ENCODE measurements at regions not wholly inside any gene's neighbourhood (a gene's known extent, or its start where the extent isn't known, plus 50 kb on each side); places are given as distances from the start of the nearest gene placed in this dataset.

DNA sequence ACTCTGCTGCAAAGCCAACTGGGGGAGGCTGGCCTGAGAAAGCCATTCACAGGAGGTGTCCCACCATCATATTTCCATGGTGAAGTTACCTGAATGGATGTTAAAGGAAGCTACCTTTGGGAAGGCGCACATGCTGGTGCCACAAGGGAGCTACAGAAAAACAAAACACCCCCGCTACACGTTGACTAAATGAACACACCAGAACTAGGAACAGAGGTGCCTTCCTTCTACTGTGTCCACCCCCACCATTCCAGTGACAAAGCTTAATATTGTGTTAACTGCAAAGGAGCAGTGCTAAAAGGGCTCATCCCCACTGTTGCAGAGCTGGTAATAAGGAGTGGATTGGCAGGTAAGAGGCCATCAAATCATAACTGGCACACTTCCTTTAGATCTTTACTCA lies 420.0 kb upstream of the PODXL start:
- Histone ChIP-seq H3K9me2 (no peaks in the 10 kb centered on the region), H2AFZ (ENCODE audit: low read depth) (no peak overlapping the region), H3K9me3 (no peaks in the 10 kb centered on the region), H3K9ac (no peak overlapping the region), H4K20me1 (ENCODE audit: insufficient read depth) (no peaks in the 10 kb centered on the region), H3K27me3 (ENCODE audit: insufficient read depth) (no peaks in the 10 kb centered on the region), H3K4me3 (ENCODE audit: low read depth in 2 of 2, low read length in 1 of 2) (no peak overlapping the region), H3K27ac (ENCODE audit: low read depth in 2 of 2, low read length in 1 of 2) (no peak overlapping the region), H3F3A (replicated peaks; ENCODE audit: insufficient read depth) (no peaks in the 10 kb centered on the region), H3K36me3 (replicated peaks in 1 of 2; ENCODE audit: control insufficient read depth in 1 of 2, insufficient read depth in 2 of 2, low read length in 1 of 2) (peaks cover 0 to 4% of the 10 kb centered on the region in 2 experiments), H3K79me2 (ENCODE audit: insufficient read depth) (no peaks in the 10 kb centered on the region), H3K4me2 (no peak overlapping the region), H3K4me1 (ENCODE audit: control insufficient read depth in 1 of 2, insufficient read depth in 2 of 2, low read depth in 1 of 2, low read length in 1 of 2) (no peaks in the 10 kb centered on the region)
- WGBS (ENCODE audit: low lambda C conversion rate): 92% methylated on average over 3 of the region's 3 CpGs
- TF ChIP-seq TCF12 (IDR thresholded peaks at IDR 0.05) (no peak), MEF2A (IDR thresholded peaks at IDR 0.05; ENCODE audit: borderline replicate concordance, low read depth) (no peak), FOSL2 (IDR thresholded peaks at IDR 0.05; ENCODE audit: borderline replicate concordance, low read depth) (no peak), JUND (IDR thresholded peaks at IDR 0.05) (no peak), SIN3A (IDR thresholded peaks at IDR 0.05; ENCODE audit: borderline replicate concordance, low read depth, low read length) (no peak), FOXJ3 (CRISPR knock-in tag; IDR thresholded peaks at IDR 0.05) (no peak)
- TF ChIP-seq, protein P1, sequence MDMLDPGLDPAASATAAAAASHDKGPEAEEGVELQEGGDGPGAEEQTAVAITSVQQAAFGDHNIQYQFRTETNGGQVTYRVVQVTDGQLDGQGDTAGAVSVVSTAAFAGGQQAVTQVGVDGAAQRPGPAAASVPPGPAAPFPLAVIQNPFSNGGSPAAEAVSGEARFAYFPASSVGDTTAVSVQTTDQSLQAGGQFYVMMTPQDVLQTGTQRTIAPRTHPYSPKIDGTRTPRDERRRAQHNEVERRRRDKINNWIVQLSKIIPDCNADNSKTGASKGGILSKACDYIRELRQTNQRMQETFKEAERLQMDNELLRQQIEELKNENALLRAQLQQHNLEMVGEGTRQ (IDR thresholded peaks at IDR 0.05; ENCODE audit: borderline replicate concordance, low read depth, low read length): no peak
- TF ChIP-seq, protein P2, sequence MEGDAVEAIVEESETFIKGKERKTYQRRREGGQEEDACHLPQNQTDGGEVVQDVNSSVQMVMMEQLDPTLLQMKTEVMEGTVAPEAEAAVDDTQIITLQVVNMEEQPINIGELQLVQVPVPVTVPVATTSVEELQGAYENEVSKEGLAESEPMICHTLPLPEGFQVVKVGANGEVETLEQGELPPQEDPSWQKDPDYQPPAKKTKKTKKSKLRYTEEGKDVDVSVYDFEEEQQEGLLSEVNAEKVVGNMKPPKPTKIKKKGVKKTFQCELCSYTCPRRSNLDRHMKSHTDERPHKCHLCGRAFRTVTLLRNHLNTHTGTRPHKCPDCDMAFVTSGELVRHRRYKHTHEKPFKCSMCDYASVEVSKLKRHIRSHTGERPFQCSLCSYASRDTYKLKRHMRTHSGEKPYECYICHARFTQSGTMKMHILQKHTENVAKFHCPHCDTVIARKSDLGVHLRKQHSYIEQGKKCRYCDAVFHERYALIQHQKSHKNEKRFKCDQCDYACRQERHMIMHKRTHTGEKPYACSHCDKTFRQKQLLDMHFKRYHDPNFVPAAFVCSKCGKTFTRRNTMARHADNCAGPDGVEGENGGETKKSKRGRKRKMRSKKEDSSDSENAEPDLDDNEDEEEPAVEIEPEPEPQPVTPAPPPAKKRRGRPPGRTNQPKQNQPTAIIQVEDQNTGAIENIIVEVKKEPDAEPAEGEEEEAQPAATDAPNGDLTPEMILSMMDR (IDR thresholded peaks at IDR 0.05): no peak
- DNase-seq: no peak
- ChIA-PET CTCF (interaction anchor here (0.6 kb wide), 2 partner anchors 31 to 287 kb away, joined by 3 read pairs; no protein-coding TSS in a partner anchor), POLR2A (no interaction called here)

DNA sequence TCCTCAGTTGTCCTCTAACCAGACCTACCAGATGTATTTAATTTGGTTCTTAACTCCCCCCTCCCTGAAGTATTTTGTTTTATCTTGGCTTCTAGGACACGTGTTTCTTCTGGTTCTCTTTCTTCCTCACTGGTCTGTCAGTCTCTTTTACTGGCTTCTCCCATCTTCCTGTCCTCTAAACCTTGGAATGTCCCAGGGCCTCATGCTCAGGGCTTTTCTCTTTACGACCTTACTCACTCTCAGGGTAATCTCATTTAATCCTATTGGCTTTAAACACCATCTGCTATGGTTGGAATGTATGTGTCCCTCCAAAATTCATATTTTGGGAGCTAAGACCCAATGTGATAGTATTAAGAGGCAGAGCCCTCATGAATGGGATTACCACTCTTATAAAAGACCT lies 418.2 kb upstream of the PODXL start:
- no peak overlapping the region for H2AFZ ChIP-seq (ENCODE audit: low read depth)
- no peaks in the 10 kb centered on the region for H3K9me2 ChIP-seq
- H4K20me1 ChIP-seq (ENCODE audit: insufficient read depth): no peaks in the 10 kb centered on the region
- H3K9me3 ChIP-seq: no peaks in the 10 kb centered on the region
- TF ChIP-seq JUND (IDR thresholded peaks at IDR 0.05) (no peak), EZH2phosphoT487 (IDR thresholded peaks at IDR 0.05; ENCODE audit: borderline replicate concordance, low read depth) (no peak), NFIC (IDR thresholded peaks at IDR 0.05; ENCODE audit: borderline replicate concordance) (no peak)
- POLR2A ChIA-PET: no interaction called here
- H3K4me3 ChIP-seq (ENCODE audit: low read depth in 2 of 2, low read length in 1 of 2): no peak overlapping the region
- no peaks in the 10 kb centered on the region for H3K27me3 ChIP-seq (ENCODE audit: insufficient read depth)
- WGBS (ENCODE audit: low lambda C conversion rate): 48% methylated on average over 2 of the region's 2 CpGs
- H3K4me1 ChIP-seq (ENCODE audit: control insufficient read depth in 1 of 2, insufficient read depth in 2 of 2, low read depth in 1 of 2, low read length in 1 of 2): no peaks in the 10 kb centered on the region
- H3K4me2 ChIP-seq: no peak overlapping the region
- H3K9ac ChIP-seq: no peak overlapping the region
- peaks cover 0 to 4% of the 10 kb centered on the region in 2 experiments for H3K36me3 ChIP-seq (replicated peaks in 1 of 2; ENCODE audit: control insufficient read depth in 1 of 2, insufficient read depth in 2 of 2, low read length in 1 of 2)
- no peaks in the 10 kb centered on the region for H3F3A ChIP-seq (replicated peaks; ENCODE audit: insufficient read depth)
- H3K27ac ChIP-seq (ENCODE audit: low read depth in 2 of 2, low read length in 1 of 2): no peak overlapping the region
- DNase-seq: no peak
- CTCF ChIA-PET: interaction anchor here (0.9 kb wide), 1 partner anchor 29 kb away, joined by 3 read pairs; no protein-coding TSS in a partner anchor
- H3K79me2 ChIP-seq (ENCODE audit: insufficient read depth): no peaks in the 10 kb centered on the region

All from SK-N-SH (cell line).